ENCODE measurements at regions not wholly inside any gene's neighbourhood (a gene's known extent, or its start where the extent isn't known, plus 50 kb on each side); places are given as distances from the start of the nearest gene placed in this dataset.

- TF ChIP-seq POLR2A (IDR thresholded peaks at IDR 0.05) (no peak), CTCF (IDR thresholded peaks at IDR 0.05) (no peak)
These were observed 204.2 kb upstream of the ISX start for GRCh38 chr22:34861787-34862186.

Data from testis (tissue), 2 donors.